ENCODE measurements at regions not wholly inside any gene's neighbourhood (a gene's known extent, or its start where the extent isn't known, plus 50 kb on each side); places are given as distances from the start of the nearest gene placed in this dataset.

GRCh38 chr20:11445891-11446290 lies 471.8 kb upstream of the BTBD3 start:
- Histone ChIP-seq H3K79me2 (ENCODE audit: control insufficient read depth, insufficient read depth, low read length) (no peaks in the 10 kb centered on the region), H2AFZ (ENCODE audit: control insufficient read depth, low read depth, low read length) (no peak overlapping the region), H3K9ac (ENCODE audit: control insufficient read depth, insufficient read depth, low read length) (no peak overlapping the region), H3K4me3 (no peak overlapping the region), H3K36me3 (ENCODE audit: control insufficient read depth in 2 of 2, insufficient read depth in 2 of 2, low read length in 1 of 2) (no peaks in the 10 kb centered on the region), H3K27ac (ENCODE audit: control insufficient read depth, insufficient read depth) (no peak overlapping the region), H3K4me2 (ENCODE audit: control insufficient read depth, insufficient read depth) (no peak overlapping the region), H3K4me1 (ENCODE audit: control insufficient read depth, insufficient read depth, low read length) (no peaks in the 10 kb centered on the region), H3K27me3 (replicated peaks in 1 of 2; ENCODE audit: control insufficient read depth in 2 of 2, insufficient read depth in 2 of 2, low read length in 1 of 2) (no peaks in the 10 kb centered on the region), H4K20me1 (ENCODE audit: control insufficient read depth, insufficient read depth) (no peaks in the 10 kb centered on the region), H3K9me3 (replicated peaks; ENCODE audit: control insufficient read depth, insufficient read depth, low read length) (no peaks in the 10 kb centered on the region)
- no peak for TF ChIP-seq NRF1 (conservative IDR thresholded peaks at IDR 0.05; ENCODE audit: low read depth, low read length)
- TF ChIP-seq STAT3 (IDR thresholded peaks at IDR 0.05; ENCODE audit: low read depth, low read length), result no peak
- TF ChIP-seq CBX3 (IDR thresholded peaks at IDR 0.05; ENCODE audit: borderline replicate concordance, low read depth), result no peak
- no peak for TF ChIP-seq HDGF (IDR thresholded peaks at IDR 0.05)
- TF ChIP-seq ASH2L (IDR thresholded peaks at IDR 0.05; ENCODE audit: borderline replicate concordance, low read depth), result no peak
- TF ChIP-seq HCFC1 (IDR thresholded peaks at IDR 0.05; ENCODE audit: low read length), result no peak
- TF ChIP-seq CBX5 (IDR thresholded peaks at IDR 0.05; ENCODE audit: low read depth), result no peak
- no peak for TF ChIP-seq RAD21 (IDR thresholded peaks at IDR 0.05; ENCODE audit: insufficient read depth, low read depth, low read length)
- intact Hi-C loops (cut with micrococcal nuclease; ENCODE audit: unreplicated experiment), result no loop called here
- no TSS peak for BruUV-seq (replicated peaks)
- no peak for FAIRE-seq
- ChIA-PET RAD21 (ENCODE audit: unreplicated experiment) (interaction anchor here (1.0 to 1.5 kb wide), 3 partner anchors 12 to 16 kb away, joined by 3 to 5 read pairs (median 3); no protein-coding TSS in a partner anchor), SMC1A (ENCODE audit: uncharacterized antibody, unreplicated experiment) (interaction anchor here (1.3 to 5.7 kb wide), 2 partner anchors 11 to 45 kb away, joined by 3 to 48 read pairs; no protein-coding TSS in a partner anchor), CTCF (no interaction called here), POLR2A (interaction anchor here (0.5 kb wide), 1 partner anchor 178 kb away, joined by 3 read pairs; no protein-coding TSS in a partner anchor)
- no peak for ATAC-seq
- in situ Hi-C loops (cut with MboI), result no loop called here
- DNase-seq (ENCODE audit: low read depth, low spot score), result no peak

Data from GM12878 (cell line).